AG08396 (cell line): ENCODE measurements at regions not wholly inside any gene's neighbourhood (a gene's known extent, or its start where the extent isn't known, plus 50 kb on each side); places are given as distances from the start of the nearest gene placed in this dataset.

ENCODE experiments used
- DNase-seq: peaks from one replicate; pipeline ENCODE4 v3.0.0; 2012; ENCODE audit warnings: low spot score, mixed read lengths

- no peak for DNase-seq
These were observed 366.0 kb upstream of the SHH start for GRCh38 chr7:156178214-156178613.

GRCh38 chr7:156177422-156178055, 365.3 kb upstream of the SHH start:
- no peak for DNase-seq

- DNase-seq: no peak
These were observed 363.8 kb upstream of the SHH start for GRCh38 chr7:156176039-156176438.

GRCh38 chr7:156175003-156175402, 362.7 kb upstream of the SHH start:
- DNase-seq: no peak

- no peak for DNase-seq
These were observed 362.2 kb upstream of the SHH start for GRCh38 chr7:156174428-156174827.

- DNase-seq: no peak
These were observed 361.6 kb upstream of the SHH start for GRCh38 chr7:156173748-156174353.

- no peak for DNase-seq
These were observed 361.1 kb upstream of the SHH start for GRCh38 chr7:156173346-156173745.

GRCh38 chr7:156172638-156173037, 360.4 kb upstream of the SHH start:
- no peak for DNase-seq

GRCh38 chr7:156169474-156170370, 357.5 kb upstream of the SHH start:
- DNase-seq: no peak

GRCh38 chr7:156168434-156168833, 356.2 kb upstream of the SHH start:
- DNase-seq: no peak

GRCh38 chr7:156167987-156168386, 355.7 kb upstream of the SHH start:
- no peak for DNase-seq

- DNase-seq: no peak
These were observed 355.1 kb upstream of the SHH start for GRCh38 chr7:156167417-156167807.

GRCh38 chr7:156166692-156167416, 354.6 kb upstream of the SHH start:
- no peak for DNase-seq

GRCh38 chr7:156163747-156164146, 351.5 kb upstream of the SHH start:
- no peak for DNase-seq

GRCh38 chr7:156162451-156162850, 350.2 kb upstream of the SHH start:
- DNase-seq: no peak

- no peak for DNase-seq
These were observed 348.5 kb upstream of the SHH start for GRCh38 chr7:156160811-156161210.

GRCh38 chr7:156158693-156159092, 346.4 kb upstream of the SHH start:
- no peak for DNase-seq

- no peak for DNase-seq
These were observed 345.9 kb upstream of the SHH start for GRCh38 chr7:156158213-156158612.

GRCh38 chr7:156157409-156158012, 345.2 kb upstream of the SHH start:
- no peak for DNase-seq

GRCh38 chr7:156156734-156157408, 344.6 kb upstream of the SHH start:
- DNase-seq: no peak

- DNase-seq: no peak
These were observed 343.9 kb upstream of the SHH start for GRCh38 chr7:156155988-156156733.
